Tibial artery (tissue), 4 donors: ENCODE measurements at regions not wholly inside any gene's neighbourhood (a gene's known extent, or its start where the extent isn't known, plus 50 kb on each side); places are given as distances from the start of the nearest gene placed in this dataset.

Experiments used
- DNase-seq, 2 donors: peaks; one replicate each; pipeline ENCODE4 v3.0.0-alpha.2; 2019
- H3K27ac ChIP-seq, 2 donors: fragments of 200-600 bp; sonication (generic) in 1 of 2; 1 replicate in 1 of 2; 2 replicates in 1 of 2; pipeline ENCODE4 v1.5.1; 2018 to 2019; ENCODE audit warnings: mild to moderate bottlenecking in 1 of 2
- H3K27me3 ChIP-seq, 2 donors: fragments of 200-600 bp; sonication (generic) in 1 of 2; one replicate each; pipeline versions ENCODE4 v1.5.1 to v1.6.0; 2016 to 2019
- H3K36me3 ChIP-seq, 3 donors: fragments of 200-600 bp; sonication (generic) in 2 of 3; one replicate each; pipeline ENCODE4 v1.5.1; 2016 to 2019; ENCODE audit warnings: mild to moderate bottlenecking in 2 of 3
- H3K4me1 ChIP-seq, 4 donors: fragments of 200-600 bp; sonication (generic) in 2 of 4; 1 replicate in 3 of 4; 2 replicates in 1 of 4; pipeline ENCODE4 v1.5.1; 2016 to 2019
- H3K4me3 ChIP-seq, 2 donors: fragments of 200-600 bp; sonication (generic) in 1 of 2; 1 replicate in 1 of 2; 2 replicates in 1 of 2; pipeline ENCODE4 v1.5.1; 2018 to 2019; ENCODE audit warnings: mild to moderate bottlenecking in 2 of 2
- H3K9me3 ChIP-seq, 3 donors: fragments of 200-600 bp; sonication (generic) in 1 of 3; one replicate each; pipeline ENCODE4 v1.5.1; 2016 to 2019
- CTCF ChIP-seq, 2 experiments: fragments of 200-600 bp in 1 of 2; fragments of 450-650 bp in 1 of 2; IDR thresholded peaks; one replicate each; pipeline ENCODE4 v1.5.1; 2017 to 2019; ENCODE audit warnings: antibody characterized with exemption in 2 of 2, mild to moderate bottlenecking in 1 of 2, moderate library complexity in 1 of 2
- intact Hi-C: fragments of 100-400 bp; cut with DNase I; formaldehyde crosslinking; loops from one replicate; pipeline ENCODE4 v1.15.0; 2023; ENCODE audit warnings: low total_unique reads

DNA sequence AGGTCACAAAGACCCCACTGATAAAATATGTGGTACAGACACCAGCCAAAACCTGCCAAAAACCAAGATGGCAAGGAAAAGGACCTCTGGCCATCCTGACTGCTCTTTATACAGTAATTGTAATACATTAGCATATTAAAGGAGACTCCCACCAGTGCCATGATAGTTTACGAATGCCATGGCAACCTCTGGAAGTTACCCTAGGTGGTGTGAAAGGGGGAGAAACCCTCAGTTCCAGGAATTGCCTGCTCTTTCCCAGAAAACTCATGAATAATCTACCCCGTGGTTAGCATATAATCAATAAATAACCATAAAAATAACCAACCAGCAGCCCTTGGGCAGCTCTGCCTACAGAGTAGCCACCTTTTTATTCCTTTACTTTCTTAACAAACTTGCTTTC is 129.8 kb upstream of the EPB41L3 start:
- no peak overlapping the region for H3K4me3 ChIP-seq
- no peak for DNase-seq
- no peaks in the 10 kb centered on the region for H3K36me3 ChIP-seq
- H3K27me3 ChIP-seq = no peaks in the 10 kb centered on the region
- no peak for TF ChIP-seq CTCF (IDR thresholded peaks at IDR 0.05)
- H3K27ac ChIP-seq = no peak overlapping the region
- no peaks in the 10 kb centered on the region for H3K9me3 ChIP-seq
- intact Hi-C loops = no loop called here
- H3K4me1 ChIP-seq = no peaks in the 10 kb centered on the region

DNA sequence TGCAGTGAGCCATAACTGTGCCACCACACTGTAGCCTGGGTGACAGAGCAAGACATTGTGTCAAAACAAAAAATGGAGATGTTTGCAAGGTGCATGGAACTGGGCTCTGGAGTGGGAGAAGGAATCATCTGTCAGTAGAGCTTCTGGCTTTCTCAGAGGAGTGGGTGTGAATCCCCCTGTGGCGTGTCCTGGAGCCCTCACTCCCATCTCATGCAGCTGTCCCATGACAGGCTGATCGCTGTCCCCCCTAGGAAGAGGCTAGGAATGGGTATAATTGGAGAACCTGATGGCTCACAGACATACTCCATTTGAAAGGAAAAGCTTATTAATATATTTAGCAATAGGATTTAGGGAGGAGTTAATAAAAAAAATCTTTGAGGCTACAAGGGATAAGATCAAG is 125.8 kb upstream of the EPB41L3 start:
- no peaks in the 10 kb centered on the region for H3K9me3 ChIP-seq
- H3K27ac ChIP-seq = no peak overlapping the region
- H3K27me3 ChIP-seq = no peaks in the 10 kb centered on the region
- no peaks in the 10 kb centered on the region for H3K36me3 ChIP-seq
- intact Hi-C loops = no loop called here
- no peak overlapping the region for H3K4me3 ChIP-seq
- H3K4me1 ChIP-seq = no peaks in the 10 kb centered on the region
- TF ChIP-seq CTCF (IDR thresholded peaks at IDR 0.05) = no peak
- DNase-seq = no peak

- DNase-seq = no peak
- TF ChIP-seq CTCF (IDR thresholded peaks at IDR 0.05) = no peak
- H3K4me3 ChIP-seq = no peak overlapping the region
- no peaks in the 10 kb centered on the region for H3K4me1 ChIP-seq
- no peaks in the 10 kb centered on the region for H3K36me3 ChIP-seq
- no peak overlapping the region for H3K27ac ChIP-seq
- no peaks in the 10 kb centered on the region for H3K27me3 ChIP-seq
- intact Hi-C loops = no loop called here
- no peaks in the 10 kb centered on the region for H3K9me3 ChIP-seq
These were observed 124.4 kb upstream of the EPB41L3 start for GRCh38 chr18:5668087-5668715.

DNA sequence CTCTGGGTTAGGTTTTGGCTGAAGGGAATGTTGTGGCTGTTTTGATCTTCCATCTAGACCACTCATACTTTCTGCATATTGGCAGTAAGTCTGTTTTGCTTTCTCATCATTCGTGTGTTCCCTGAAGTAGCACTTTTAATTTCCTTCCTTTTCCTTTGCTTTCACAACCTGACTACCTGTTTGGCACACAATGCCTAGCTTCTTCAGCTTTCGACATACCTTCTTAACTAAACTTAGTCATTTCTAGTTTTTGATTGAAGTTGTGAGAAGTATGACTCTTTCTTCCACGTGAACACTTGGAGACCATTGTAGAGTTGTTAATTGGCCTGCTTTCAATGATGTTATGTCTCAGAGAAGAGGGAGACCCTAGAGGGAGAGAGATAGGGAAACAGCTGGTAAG is 123.6 kb upstream of the EPB41L3 start:
- Histone ChIP-seq H3K9me3 (no peaks in the 10 kb centered on the region), H3K4me1 (no peaks in the 10 kb centered on the region), H3K4me3 (no peak overlapping the region), H3K27me3 (no peaks in the 10 kb centered on the region), H3K36me3 (no peaks in the 10 kb centered on the region), H3K27ac (no peak overlapping the region)
- intact Hi-C loops = no loop called here
- no peak for TF ChIP-seq CTCF (IDR thresholded peaks at IDR 0.05)
- no peak for DNase-seq

GRCh38 chr18:5662586-5663090 is 118.8 kb upstream of the EPB41L3 start:
- H3K4me3 ChIP-seq = no peak overlapping the region
- no peak overlapping the region for H3K27ac ChIP-seq
- H3K27me3 ChIP-seq = no peaks in the 10 kb centered on the region
- no peak for DNase-seq
- TF ChIP-seq CTCF (IDR thresholded peaks at IDR 0.05) = no peak
- no peaks in the 10 kb centered on the region for H3K4me1 ChIP-seq
- no peaks in the 10 kb centered on the region for H3K36me3 ChIP-seq
- intact Hi-C loops = no loop called here
- no peaks in the 10 kb centered on the region for H3K9me3 ChIP-seq

DNA sequence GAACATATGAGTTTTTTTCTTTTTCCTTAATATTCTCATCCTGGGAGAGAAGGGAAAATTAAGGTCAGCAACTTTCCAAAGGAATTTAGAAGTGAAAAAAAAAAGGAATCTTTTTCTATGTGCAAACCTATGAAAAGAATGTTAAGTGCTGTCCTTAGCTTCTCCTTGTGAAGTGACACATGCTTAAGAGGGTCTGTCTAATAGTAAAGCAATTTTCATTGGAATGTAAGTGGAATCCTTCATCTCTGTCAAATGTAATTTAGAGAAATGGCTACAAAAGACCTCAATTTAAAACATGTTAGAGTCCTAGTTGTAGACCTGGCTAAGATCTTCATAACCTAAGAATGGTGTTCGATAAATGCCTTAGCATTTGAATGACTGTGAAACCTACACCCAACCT is 117.4 kb upstream of the EPB41L3 start:
- Histone ChIP-seq H3K9me3 (no peaks in the 10 kb centered on the region), H3K4me1 (no peaks in the 10 kb centered on the region), H3K27ac (no peak overlapping the region), H3K4me3 (no peak overlapping the region), H3K36me3 (no peaks in the 10 kb centered on the region), H3K27me3 (no peaks in the 10 kb centered on the region)
- intact Hi-C loops = no loop called here
- TF ChIP-seq CTCF (IDR thresholded peaks at IDR 0.05) = no peak
- DNase-seq = no peak
